B cell (primary cell): ENCODE measurements at regions not wholly inside any gene's neighbourhood (a gene's known extent, or its start where the extent isn't known, plus 50 kb on each side); places are given as distances from the start of the nearest gene placed in this dataset.

Source experiments
- ATAC-seq: fragments of 200-7000 bp; cut with Tn5 transposase; one replicate; pipeline ENCODE4 v1.10.0; 2021; ENCODE audit warnings: low read depth, mild to moderate bottlenecking, moderate number of reproducible peaks, moderate library complexity
- CTCF ChIA-PET: fragments of 350-600 bp; sonication (Branson Sonifier 250); formaldehyde crosslinking; loops from one replicate; lab custom pipeline; 2021; ENCODE audit warnings: antibody characterized with exemption, inconsistent platforms; lab: Charles Lee
- POLR2A ChIA-PET: fragments of 350-600 bp; sonication (Branson Sonifier 250); formaldehyde crosslinking; loops from one replicate; lab custom pipeline; 2021; ENCODE audit warnings: antibody characterized with exemption; lab: Charles Lee
- DNase-seq: peaks from one replicate; pipeline ENCODE4 v3.0.0; 2013
- H2AFZ ChIP-seq: 2 replicates; pipeline ENCODE4 v1.6.1; 2012; ENCODE audit warnings: mild to moderate bottlenecking, low read depth, low read length; ENCODE audit not compliant: insufficient read depth, poor library complexity, severe bottlenecking
- H3K27ac ChIP-seq, 2 donors: 1 replicate in 1 of 2; 2 replicates in 1 of 2; pipeline ENCODE4 v1.5.1; 2012 to 2013; ENCODE audit warnings: low read length in 2 of 2, mild to moderate bottlenecking in 2 of 2, moderate library complexity in 1 of 2
- H3K27me3 ChIP-seq, 4 experiments: fragments of 200-600 bp in 1 of 4; sonication (generic) in 1 of 4; replicated peaks in 1 of 4; 1 replicate in 2 of 4; 2 replicates in 2 of 4; pipeline versions ENCODE4 v1.6.1 to v1.7.0; 2013 to 2016; ENCODE audit warnings: low read length in 3 of 4, mild to moderate bottlenecking in 2 of 4, mixed read lengths in 1 of 4, moderate library complexity in 1 of 4; ENCODE audit not compliant: insufficient read depth in 4 of 4, control insufficient read depth in 3 of 4; ENCODE audit errors: control extremely low read depth in 1 of 4
- H3K36me3 ChIP-seq, 2 experiments: replicated peaks in 1 of 2; 1 replicate in 1 of 2; 2 replicates in 1 of 2; pipeline versions ENCODE4 v1.6.1 to v1.7.1; 2013; ENCODE audit warnings: low read length in 1 of 2; ENCODE audit not compliant: insufficient read depth in 2 of 2, control insufficient read depth in 1 of 2; ENCODE audit errors: control extremely low read depth in 1 of 2, extremely low read depth in 1 of 2
- H3K4me1 ChIP-seq, 2 donors: fragments of 200-600 bp in 1 of 2; sonication (generic) in 1 of 2; 1 replicate in 1 of 2; 2 replicates in 1 of 2; pipeline versions ENCODE4 v1.5.1 to v1.6.1; 2013 to 2017; ENCODE audit warnings: low read length in 2 of 2; ENCODE audit not compliant: control insufficient read depth in 2 of 2, insufficient read depth in 2 of 2
- H3K4me2 ChIP-seq: replicated peaks from 2 replicates; pipeline ENCODE3; 2012; ENCODE audit warnings: mild to moderate bottlenecking, low read depth, low read length; ENCODE audit not compliant: poor library complexity, severe bottlenecking
- H3K4me3 ChIP-seq, 5 experiments: fragments of 200-600 bp in 1 of 5; sonication (generic) in 1 of 5; 1 replicate in 3 of 5; 2 replicates in 2 of 5; pipeline versions ENCODE4 v1.5.1 to v1.7.0; 2011 to 2016; ENCODE audit warnings: low read length in 4 of 5, mild to moderate bottlenecking in 4 of 5, low read depth in 2 of 5, control low read depth in 1 of 5, moderate library complexity in 1 of 5; ENCODE audit not compliant: insufficient read depth in 1 of 5; ENCODE audit errors: control extremely low read depth in 1 of 5, extremely low read depth in 1 of 5
- H3K79me2 ChIP-seq: fragments of 200-600 bp; sonication (generic); one replicate; pipeline ENCODE4 v1.6.0; 2016; ENCODE audit warnings: low read length; ENCODE audit not compliant: control insufficient read depth, insufficient read depth
- H3K9ac ChIP-seq: fragments of 200-600 bp; sonication (generic); 2 replicates; pipeline ENCODE4 v1.6.1; 2017; ENCODE audit warnings: mild to moderate bottlenecking, low read length, moderate library complexity
- H3K9me3 ChIP-seq, 3 donors: one replicate each; pipeline versions ENCODE4 v1.6.1 to v1.7.1; 2013; ENCODE audit warnings: low read length in 2 of 3; ENCODE audit not compliant: control insufficient read depth in 2 of 3, insufficient read depth in 1 of 3; ENCODE audit errors: control extremely low read depth in 1 of 3
- H4K20me1 ChIP-seq: 2 replicates; pipeline ENCODE4 v1.6.0; 2012; ENCODE audit warnings: mild to moderate bottlenecking, low read length; ENCODE audit not compliant: insufficient read depth, control insufficient read depth, poor library complexity, severe bottlenecking
- H3K27ac Mint-ChIP-seq: one replicate; pipeline ENCODE4 v1.8.0; 2021; ENCODE audit warnings: mixed read lengths
- H3K27me3 Mint-ChIP-seq: one replicate; pipeline ENCODE4 v1.8.0; 2021; ENCODE audit warnings: mixed read lengths
- H3K4me1 Mint-ChIP-seq: one replicate; pipeline ENCODE4 v1.8.0; 2021; ENCODE audit warnings: mixed read lengths
- H3K4me3 Mint-ChIP-seq: one replicate; pipeline ENCODE4 v1.8.0; 2021; ENCODE audit warnings: mixed read lengths
- H3K9me3 Mint-ChIP-seq: one replicate; pipeline ENCODE4 v1.8.0; 2022; ENCODE audit warnings: mixed read lengths; ENCODE audit not compliant: insufficient read depth
- CTCF ChIP-seq: fragments of 200-600 bp; IDR thresholded peaks from one replicate; pipeline ENCODE4 v1.8.0; 2022; ENCODE audit warnings: antibody characterized with exemption, mild to moderate bottlenecking
- EZH2 ChIP-seq: IDR thresholded peaks from 2 replicates; pipeline ENCODE4 v1.6.1; 2012; ENCODE audit warnings: borderline replicate concordance, low read depth, mild to moderate bottlenecking, moderate library complexity, low read length; ENCODE audit not compliant: insufficient read depth, poor library complexity, severe bottlenecking
- WGBS: methylation state at CpG from one replicate; pipeline ENCODE4 v1.1.5; 2013; ENCODE audit warnings: missing lambda C conversion rate; ENCODE audit not compliant: insufficient coverage; 5-methylcytosine and 5-hydroxymethylcytosine counted together
- intact Hi-C: fragments of 100-400 bp; cut with micrococcal nuclease; formaldehyde crosslinking; loops from one replicate; pipeline ENCODE4 v1.10.0; 2022

- WGBS, result 100% methylated on average over 1 of the region's 2 CpGs
- no peak overlapping the region for H3K4me3 Mint-ChIP-seq
- H3K27ac ChIP-seq, result no peak overlapping the region
- H3K79me2 ChIP-seq, result no peaks in the 10 kb centered on the region
- peaks cover 10% of the 10 kb centered on the region for H3K27me3 Mint-ChIP-seq
- no peaks in the 10 kb centered on the region for H3K9me3 ChIP-seq
- H3K9me3 Mint-ChIP-seq, result no peaks in the 10 kb centered on the region
- H3K27ac Mint-ChIP-seq, result no peak overlapping the region
- no peak overlapping the region for H3K4me3 ChIP-seq
- intact Hi-C loops, result no loop called here
- ChIA-PET POLR2A (no interaction called here), CTCF (no interaction called here)
- H2AFZ ChIP-seq, result no peak overlapping the region
- no peak overlapping the region for H3K4me2 ChIP-seq
- H4K20me1 ChIP-seq, result no peaks in the 10 kb centered on the region
- H3K4me1 Mint-ChIP-seq, result no peaks in the 10 kb centered on the region
- ATAC-seq, result no peak
- H3K36me3 ChIP-seq, result no peaks in the 10 kb centered on the region
- H3K4me1 ChIP-seq, result no peaks in the 10 kb centered on the region
- DNase-seq, result no peak
- TF ChIP-seq EZH2 (no peak), CTCF (no peak)
- no peak overlapping the region for H3K9ac ChIP-seq
- no peaks in the 10 kb centered on the region for H3K27me3 ChIP-seq
Observed at GRCh38 chr1:181263444-181263843, 174.9 kb downstream of the IER5 start.

GRCh38 chr1:181264821-181265220, 176.3 kb downstream of the IER5 start:
- ChIA-PET POLR2A (no interaction called here), CTCF (no interaction called here)
- intact Hi-C loops, result no loop called here
- Histone ChIP-seq H3K4me3 (no peak overlapping the region), H3K9ac (no peak overlapping the region), H4K20me1 (no peaks in the 10 kb centered on the region), H3K9me3 (no peaks in the 10 kb centered on the region), H3K4me1 (no peaks in the 10 kb centered on the region), H3K36me3 (no peaks in the 10 kb centered on the region), H3K27ac (no peak overlapping the region), H2AFZ (no peak overlapping the region), H3K27me3 (no peaks in the 10 kb centered on the region), H3K4me2 (no peak overlapping the region), H3K79me2 (no peaks in the 10 kb centered on the region)
- Mint-ChIP-seq H3K4me3 (no peak overlapping the region), H3K27me3 (peaks cover 4% of the 10 kb centered on the region), H3K4me1 (no peaks in the 10 kb centered on the region), H3K9me3 (no peaks in the 10 kb centered on the region), H3K27ac (no peak overlapping the region)
- WGBS, result no CpG with 5 or more reads among the region's 3 CpGs
- no peak for TF ChIP-seq EZH2
- TF ChIP-seq CTCF, result no peak
- no peak for DNase-seq
- no peak for ATAC-seq
